CD4-positive, alpha-beta T cell treated with Interleukin-1 beta for 1 hour (primary cell): ENCODE measurements at regions not wholly inside any gene's neighbourhood (a gene's known extent, or its start where the extent isn't known, plus 50 kb on each side); places are given as distances from the start of the nearest gene placed in this dataset.
A peak's percentile ranks its signal among the peaks of the same experiment; 100 is the strongest.
"Not testable (repeated sequence)": the region's sequence is repeated elsewhere in the genome, so short reads cannot be mapped to it uniquely, and the experiment has no call there.

Experiments used
- DNase-seq, 2 donors: peaks; one replicate each; pipeline ENCODE4 v3.0.0-alpha.2; 2020 to 2022

- no peak for DNase-seq
Observed at GRCh38 chr4:3867403-3868100, 101.4 kb downstream of the ADRA2C start.

GRCh38 chr4:3868211-3869173 is 102.3 kb downstream of the ADRA2C start:
- DNase-seq: no peak

GRCh38 chr4:3869174-3869572 is 103.0 kb downstream of the ADRA2C start:
- no peak for DNase-seq

GRCh38 chr4:3869661-3870566 is 103.7 kb downstream of the ADRA2C start:
- no peak for DNase-seq

GRCh38 chr4:3870567-3870962 is 104.4 kb downstream of the ADRA2C start:
- DNase-seq: no peak

GRCh38 chr4:3871181-3871852 is 105.1 kb downstream of the ADRA2C start:
- DNase-seq: peak in 1 of 2 donors; percentile 2

GRCh38 chr4:3871881-3872833 is 106.0 kb downstream of the ADRA2C start:
- DNase-seq: no peak

- DNase-seq: no peak
Observed at GRCh38 chr4:3872834-3873313, 106.7 kb downstream of the ADRA2C start.

GRCh38 chr4:3873408-3874027 is 107.3 kb downstream of the ADRA2C start:
- no peak for DNase-seq

- DNase-seq: no peak
Observed at GRCh38 chr4:3874028-3874415, 107.8 kb downstream of the ADRA2C start.

GRCh38 chr4:3874525-3875110 is 108.4 kb downstream of the ADRA2C start:
- no peak for DNase-seq

GRCh38 chr4:3875466-3875865 is 109.3 kb downstream of the ADRA2C start:
- DNase-seq: no peak

GRCh38 chr4:3876057-3876845 is 110.1 kb downstream of the ADRA2C start:
- not testable (repeated sequence) for DNase-seq

GRCh38 chr4:3877236-3877635 is 111.1 kb downstream of the ADRA2C start:
- no peak for DNase-seq

- no peak for DNase-seq
Observed at GRCh38 chr4:3877868-3878267, 111.7 kb downstream of the ADRA2C start.

GRCh38 chr4:3878678-3879077 is 112.5 kb downstream of the ADRA2C start:
- no peak for DNase-seq

GRCh38 chr4:3879681-3880614 is 113.8 kb downstream of the ADRA2C start:
- DNase-seq: peak; percentile 41 to 49

- DNase-seq: peak; percentile 59 to 64
Observed at GRCh38 chr4:3880615-3881120, 114.5 kb downstream of the ADRA2C start.
